AG04450 (cell line): ENCODE measurements at regions not wholly inside any gene's neighbourhood (a gene's known extent, or its start where the extent isn't known, plus 50 kb on each side); places are given as distances from the start of the nearest gene placed in this dataset.

Experiments used
- CTCF ChIA-PET: fragments of 300-600, 350-600 bp; formaldehyde crosslinking; extraction: SDS; loops from one replicate; lab custom pipeline; 2022; ENCODE audit warnings: antibody characterized with exemption, inconsistent platforms; lab: Charles Lee
- POLR2A ChIA-PET: fragments of 350-600 bp; formaldehyde crosslinking; extraction: SDS; loops from one replicate; lab custom pipeline; 2021; ENCODE audit warnings: antibody characterized with exemption, inconsistent platforms; lab: Yijun Ruan, JAX
- DNase-seq: peaks from one replicate; pipeline ENCODE4 v3.0.0-alpha.2; 2011; ENCODE audit warnings: low read depth, low spot score
- H3K27ac ChIP-seq: one replicate; pipeline ENCODE4 v1.5.1; 2012; ENCODE audit warnings: low read depth, low read length, control low read depth
- H3K27me3 ChIP-seq: one replicate; pipeline ENCODE4 v1.6.0; 2012; ENCODE audit warnings: low read length; ENCODE audit not compliant: control insufficient read depth, insufficient read depth
- H3K4me3 ChIP-seq: 2 replicates; pipeline ENCODE4 v1.5.1; 2011; ENCODE audit warnings: mild to moderate bottlenecking, low read depth, low read length, control low read depth
- H3K9me3 ChIP-seq: 2 replicates; pipeline ENCODE4 v1.5.1; 2012; ENCODE audit warnings: low read length; ENCODE audit not compliant: control insufficient read depth, insufficient read depth
- CTCF ChIP-seq: IDR thresholded peaks from 2 replicates; pipeline ENCODE4 v1.5.1; 2011; ENCODE audit warnings: low read depth, low read length, control low read depth, inconsistent platforms

- Histone ChIP-seq H3K27me3 (no peaks in the 10 kb centered on the region), H3K4me3 (no peak overlapping the region), H3K27ac (no peak overlapping the region), H3K9me3 (peaks cover 8% of the 10 kb centered on the region; the same call in 1 of the 2 replicates)
- POLR2A ChIA-PET: no interaction called here
- CTCF ChIA-PET: no interaction called here
- no peak for TF ChIP-seq CTCF
- DNase-seq: no peak
Observed at GRCh38 chr14:25908277-25909044, 689.4 kb downstream of the NOVA1 start.

GRCh38 chr14:25904446-25904845, 693.4 kb downstream of the NOVA1 start:
- DNase-seq: no peak
- Histone ChIP-seq H3K9me3 (peaks cover 3% of the 10 kb centered on the region; the same call in 1 of the 2 replicates), H3K27me3 (no peaks in the 10 kb centered on the region), H3K27ac (no peak overlapping the region), H3K4me3 (no peak overlapping the region)
- CTCF ChIA-PET: no interaction called here
- no peak for TF ChIP-seq CTCF
- POLR2A ChIA-PET: no interaction called here

- POLR2A ChIA-PET: no interaction called here
- H3K27ac ChIP-seq: no peak overlapping the region
- no peaks in the 10 kb centered on the region for H3K27me3 ChIP-seq
- CTCF ChIA-PET: no interaction called here
- no peak overlapping the region for H3K4me3 ChIP-seq
- no peak for DNase-seq
- H3K9me3 ChIP-seq: peaks cover 9% of the 10 kb centered on the region; the same call in 1 of the 2 replicates
- no peak for TF ChIP-seq CTCF
Observed at GRCh38 chr14:25899197-25899596, 698.6 kb downstream of the NOVA1 start.

- POLR2A ChIA-PET: no interaction called here
- CTCF ChIA-PET: no interaction called here
- DNase-seq: no peak
- no peak for TF ChIP-seq CTCF
- H3K27ac ChIP-seq: no peak overlapping the region
- no peak overlapping the region for H3K4me3 ChIP-seq
- no peaks in the 10 kb centered on the region for H3K27me3 ChIP-seq
- H3K9me3 ChIP-seq: peaks cover 15% of the 10 kb centered on the region; the same call in 1 of the 2 replicates
Observed at GRCh38 chr14:25896777-25897176, 701.1 kb downstream of the NOVA1 start.

- DNase-seq: no peak
- Histone ChIP-seq H3K9me3 (peaks cover 15% of the 10 kb centered on the region; the same call in 1 of the 2 replicates), H3K27ac (no peak overlapping the region), H3K4me3 (no peak overlapping the region), H3K27me3 (no peaks in the 10 kb centered on the region)
- ChIA-PET POLR2A (no interaction called here), CTCF (no interaction called here)
- no peak for TF ChIP-seq CTCF
Observed at GRCh38 chr14:25895740-25896139, 702.1 kb downstream of the NOVA1 start.
